GM12878 (cell line): ENCODE measurements at regions not wholly inside any gene's neighbourhood (a gene's known extent, or its start where the extent isn't known, plus 50 kb on each side); places are given as distances from the start of the nearest gene placed in this dataset.

Experiments used
- ASH2L ChIP-seq: fragments of 300-600, 200-600 bp; sonication (generic); IDR thresholded peaks from 2 replicates; pipeline ENCODE4 v1.6.1; 2017; ENCODE audit warnings: low read depth, mild to moderate bottlenecking, borderline replicate concordance
- E2F4 ChIP-seq: IDR thresholded peaks from 2 replicates; pipeline ENCODE4 v1.6.1; 2012; ENCODE audit warnings: low read depth, low read length, improper control_type of control experiment
- E2F8 ChIP-seq: fragments of 450-650 bp; IDR thresholded peaks from 2 replicates; pipeline ENCODE4 v1.6.1; 2018; ENCODE audit warnings: mild to moderate bottlenecking, low read depth, moderate library complexity; ENCODE audit not compliant: partially characterized antibody
- SMAD5 ChIP-seq: IDR thresholded peaks from 2 replicates; pipeline ENCODE4 v1.6.1; 2016; ENCODE audit warnings: antibody characterized with exemption, low read depth
- SP1 ChIP-seq: IDR thresholded peaks from one replicate; pipeline ENCODE4 v1.6.1; 2011; ENCODE audit warnings: low read depth, low read length
- TAF1 ChIP-seq: IDR thresholded peaks from 2 replicates; pipeline ENCODE4 v1.6.1; 2011; ENCODE audit warnings: mild to moderate bottlenecking, low read depth, low read length, borderline replicate concordance
- ZNF24 ChIP-seq: fragments of 450-650 bp; IDR thresholded peaks from 2 replicates; pipeline ENCODE4 v1.6.1; 2017; ENCODE audit warnings: antibody characterized with exemption, mild to moderate bottlenecking
- ZNF687 ChIP-seq: fragments of 450-650 bp; IDR thresholded peaks from 2 replicates; pipeline ENCODE4 v1.6.1; 2017; ENCODE audit warnings: mild to moderate bottlenecking, moderate library complexity

GRCh38 chr11:16613512-16614381 is 124.7 kb upstream of the C11orf58 start (continued):
- TF ChIP-seq E2F8 = no peak
- TF ChIP-seq ASH2L = no peak
- TF ChIP-seq E2F4 = 0 out of 2 replicates have a peak, but pooled peaks have one; percentile 40
- no peak for TF ChIP-seq ZNF687
- no peak for TF ChIP-seq TAF1
- TF ChIP-seq SMAD5 = no peak
- no peak for TF ChIP-seq SP1
- TF ChIP-seq ZNF24 = no peak
